Ascending aorta (tissue), 2 donors: ENCODE measurements at regions not wholly inside any gene's neighbourhood (a gene's known extent, or its start where the extent isn't known, plus 50 kb on each side); places are given as distances from the start of the nearest gene placed in this dataset.
"Not testable (repeated sequence)": the region's sequence is repeated elsewhere in the genome, so short reads cannot be mapped to it uniquely, and the experiment has no call there.

Source experiments
- DNase-seq, 2 donors: peaks; one replicate each; pipeline ENCODE4 v3.0.0-alpha.2; 2019; ENCODE audit warnings: low spot score in 2 of 2
- H3K27ac ChIP-seq, 2 donors: fragments of 200-600 bp; sonication (generic); one replicate each; pipeline ENCODE4 v1.5.1; 2016 to 2017; ENCODE audit warnings: mild to moderate bottlenecking in 1 of 2
- H3K27me3 ChIP-seq: fragments of 200-600 bp; sonication (generic); one replicate; pipeline ENCODE4 v1.5.1; 2017
- H3K36me3 ChIP-seq, 2 donors: fragments of 200-600 bp; sonication (generic); one replicate each; pipeline ENCODE4 v1.5.1; 2016
- H3K4me1 ChIP-seq, 2 donors: fragments of 200-600 bp; sonication (generic); one replicate each; pipeline ENCODE4 v1.5.1; 2016 to 2017; ENCODE audit warnings: mild to moderate bottlenecking in 1 of 2
- H3K4me3 ChIP-seq, 2 donors: fragments of 200-600 bp; sonication (generic); one replicate each; pipeline ENCODE4 v1.5.1; 2016 to 2017; ENCODE audit warnings: mild to moderate bottlenecking in 1 of 2
- H3K9me3 ChIP-seq, 2 donors: fragments of 200-600 bp; sonication (generic); one replicate each; pipeline ENCODE4 v1.5.1; 2016
- intact Hi-C: fragments of 100-400 bp; cut with DNase I; formaldehyde crosslinking; loops from one replicate; pipeline ENCODE4 v1.15.1; 2023
- TF ChIP-seq, protein P1 (sequence below), 3 experiments: fragments of 200-600 bp in 2 of 3; fragments of 450-650 bp in 1 of 3; sonication (generic) in 2 of 3; IDR thresholded peaks; one replicate each; pipeline ENCODE4 v1.5.1; 2016 to 2019; ENCODE audit warnings: antibody characterized with exemption in 3 of 3, mild to moderate bottlenecking in 1 of 3, moderate library complexity in 1 of 3

GRCh38 chr20:40896814-40897700 lies 131.6 kb upstream of the TOP1 start:
- no peak for DNase-seq
- no peaks in the 10 kb centered on the region for H3K4me1 ChIP-seq
- TF ChIP-seq, protein P1, sequence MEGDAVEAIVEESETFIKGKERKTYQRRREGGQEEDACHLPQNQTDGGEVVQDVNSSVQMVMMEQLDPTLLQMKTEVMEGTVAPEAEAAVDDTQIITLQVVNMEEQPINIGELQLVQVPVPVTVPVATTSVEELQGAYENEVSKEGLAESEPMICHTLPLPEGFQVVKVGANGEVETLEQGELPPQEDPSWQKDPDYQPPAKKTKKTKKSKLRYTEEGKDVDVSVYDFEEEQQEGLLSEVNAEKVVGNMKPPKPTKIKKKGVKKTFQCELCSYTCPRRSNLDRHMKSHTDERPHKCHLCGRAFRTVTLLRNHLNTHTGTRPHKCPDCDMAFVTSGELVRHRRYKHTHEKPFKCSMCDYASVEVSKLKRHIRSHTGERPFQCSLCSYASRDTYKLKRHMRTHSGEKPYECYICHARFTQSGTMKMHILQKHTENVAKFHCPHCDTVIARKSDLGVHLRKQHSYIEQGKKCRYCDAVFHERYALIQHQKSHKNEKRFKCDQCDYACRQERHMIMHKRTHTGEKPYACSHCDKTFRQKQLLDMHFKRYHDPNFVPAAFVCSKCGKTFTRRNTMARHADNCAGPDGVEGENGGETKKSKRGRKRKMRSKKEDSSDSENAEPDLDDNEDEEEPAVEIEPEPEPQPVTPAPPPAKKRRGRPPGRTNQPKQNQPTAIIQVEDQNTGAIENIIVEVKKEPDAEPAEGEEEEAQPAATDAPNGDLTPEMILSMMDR (IDR thresholded peaks at IDR 0.05) = no peak
- H3K36me3 ChIP-seq = no peaks in the 10 kb centered on the region
- H3K9me3 ChIP-seq = no peaks in the 10 kb centered on the region
- H3K27me3 ChIP-seq = no peaks in the 10 kb centered on the region
- no peak overlapping the region for H3K27ac ChIP-seq
- intact Hi-C loops = no loop called here
- no peak overlapping the region for H3K4me3 ChIP-seq

GRCh38 chr20:40899344-40899743 lies 129.3 kb upstream of the TOP1 start:
- H3K27me3 ChIP-seq = no peaks in the 10 kb centered on the region
- no peak overlapping the region for H3K27ac ChIP-seq
- DNase-seq = no peak
- H3K9me3 ChIP-seq = no peaks in the 10 kb centered on the region
- intact Hi-C loops = no loop called here
- TF ChIP-seq, protein P1 (IDR thresholded peaks at IDR 0.05) = no peak
- H3K4me3 ChIP-seq = no peak overlapping the region
- H3K4me1 ChIP-seq = no peaks in the 10 kb centered on the region
- H3K36me3 ChIP-seq = no peaks in the 10 kb centered on the region

GRCh38 chr20:40900666-40901215 lies 127.9 kb upstream of the TOP1 start:
- intact Hi-C loops = no loop called here
- no peaks in the 10 kb centered on the region for H3K4me1 ChIP-seq

DNA sequence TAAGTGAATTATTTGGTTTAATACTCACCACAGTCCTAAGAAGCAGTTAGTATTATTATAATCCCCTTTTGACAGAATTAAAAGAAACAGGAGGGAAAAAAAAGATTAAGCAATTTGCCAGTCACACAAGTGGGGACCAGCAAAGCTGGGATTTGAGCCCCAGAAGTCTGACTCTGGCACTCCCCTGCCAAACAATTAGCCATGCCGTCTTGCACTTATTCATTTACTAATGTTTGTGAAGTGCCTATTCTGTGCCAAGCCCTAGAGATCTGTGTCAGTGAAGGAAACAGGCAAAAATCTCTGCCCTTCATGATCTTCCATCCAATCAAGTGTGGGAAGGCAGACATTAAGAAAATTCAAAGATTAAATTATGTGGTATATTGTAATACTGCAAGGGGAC lies 126.0 kb upstream of the TOP1 start:
- intact Hi-C loops = no loop called here
- Histone ChIP-seq H3K4me1 (no peaks in the 10 kb centered on the region), H3K27me3 (no peaks in the 10 kb centered on the region), H3K9me3 (no peaks in the 10 kb centered on the region), H3K4me3 (no peak overlapping the region), H3K27ac (no peak overlapping the region), H3K36me3 (no peaks in the 10 kb centered on the region)
- DNase-seq = no peak
- TF ChIP-seq, protein P1 (IDR thresholded peaks at IDR 0.05) = no peak

More at GRCh38 chr20:40900666-40901215, 127.9 kb upstream of the TOP1 start:
- no peak overlapping the region for H3K27ac ChIP-seq
- no peaks in the 10 kb centered on the region for H3K36me3 ChIP-seq
- H3K4me3 ChIP-seq = no peak overlapping the region
- TF ChIP-seq, protein P1 (IDR thresholded peaks at IDR 0.05) = no peak
- H3K9me3 ChIP-seq = no peaks in the 10 kb centered on the region
- DNase-seq = no peak
- H3K27me3 ChIP-seq = no peaks in the 10 kb centered on the region

DNA sequence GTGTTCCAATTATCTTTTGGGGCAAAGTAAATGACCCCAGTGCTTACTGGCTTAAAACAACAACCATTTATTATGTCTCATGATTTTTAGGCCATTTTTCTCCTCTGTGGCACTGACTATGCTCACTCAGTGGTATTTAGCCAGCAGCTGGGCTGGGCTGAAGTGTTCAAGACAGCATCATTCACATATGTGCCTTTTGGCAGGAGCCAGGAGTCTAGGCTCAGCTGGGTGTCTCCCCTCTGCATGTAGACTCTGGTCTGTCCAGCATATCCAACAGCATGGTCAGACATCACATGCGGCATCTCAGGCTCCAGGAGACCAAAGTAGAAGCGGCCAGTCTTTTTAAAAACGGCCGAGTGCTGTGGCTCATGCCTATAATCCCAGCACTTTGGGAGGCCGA lies 120.3 kb upstream of the TOP1 start:
- H3K9me3 ChIP-seq = no peaks in the 10 kb centered on the region
- TF ChIP-seq, protein P1 (IDR thresholded peaks at IDR 0.05) = no peak
- no peak overlapping the region for H3K4me3 ChIP-seq
- DNase-seq = no peak
- intact Hi-C loops = no loop called here
- no peaks in the 10 kb centered on the region for H3K36me3 ChIP-seq
- no peaks in the 10 kb centered on the region for H3K27me3 ChIP-seq
- H3K27ac ChIP-seq = no peak overlapping the region
- H3K4me1 ChIP-seq = no peaks in the 10 kb centered on the region

DNA sequence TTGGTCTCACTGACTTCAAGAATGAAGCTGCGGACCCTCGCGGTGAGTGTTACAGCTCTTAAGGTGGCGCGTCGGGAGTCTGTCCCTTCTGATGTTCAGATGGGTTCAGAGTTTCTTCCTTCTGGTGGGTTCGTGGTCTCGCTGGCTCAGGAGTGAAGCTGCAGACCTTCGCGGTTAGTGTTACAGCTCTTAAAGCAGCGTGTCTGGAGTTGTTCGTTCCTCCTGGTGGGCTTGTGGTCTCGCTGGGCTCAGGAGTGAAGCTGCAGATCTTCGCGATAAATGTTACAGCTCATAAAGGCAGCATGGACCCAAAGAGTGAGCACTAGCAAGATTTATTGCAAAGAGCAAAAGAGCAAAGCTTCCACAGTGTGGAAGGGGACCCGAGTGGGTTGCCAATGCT lies 119.1 kb upstream of the TOP1 start:
- intact Hi-C loops, H3K27me3 ChIP-seq, H3K9me3 ChIP-seq, H3K4me3 ChIP-seq, DNase-seq, H3K27ac ChIP-seq, H3K36me3 ChIP-seq, H3K4me1 ChIP-seq: not testable (repeated sequence)

GRCh38 chr20:40910436-40910835 lies 118.2 kb upstream of the TOP1 start:
- not testable (repeated sequence) for H3K27ac ChIP-seq, H3K4me1 ChIP-seq, H3K9me3 ChIP-seq, H3K4me3 ChIP-seq, DNase-seq, H3K36me3 ChIP-seq, H3K27me3 ChIP-seq
- intact Hi-C loops = loop anchor here (10.0 kb wide), 1 partner anchor 56 kb away; no protein-coding TSS in a partner anchor

DNA sequence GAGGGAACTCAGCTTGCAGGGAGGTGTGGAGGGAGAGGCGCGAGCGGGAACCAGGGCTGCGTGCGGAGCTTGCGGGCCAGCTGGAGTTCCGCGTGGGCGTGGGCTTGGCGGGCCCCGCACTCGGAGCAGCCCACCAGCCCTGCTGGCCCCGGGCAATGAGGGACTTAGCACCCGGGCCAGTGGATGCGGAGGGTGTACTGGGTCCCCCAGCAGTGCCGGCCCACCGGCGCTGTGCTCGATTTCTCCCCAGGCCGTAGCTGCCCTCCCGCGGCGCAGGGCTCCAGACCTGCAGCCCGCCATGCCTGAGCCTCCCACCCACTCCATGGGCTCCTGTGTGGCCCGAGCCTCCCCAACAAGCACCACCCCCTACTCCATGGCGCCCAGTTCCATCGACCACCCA lies 117.5 kb upstream of the TOP1 start:
- intact Hi-C loops = loop anchor here (10.0 kb wide), 1 partner anchor 56 kb away; no protein-coding TSS in a partner anchor
- not testable (repeated sequence) for H3K36me3 ChIP-seq, DNase-seq, H3K27me3 ChIP-seq, H3K27ac ChIP-seq, H3K4me1 ChIP-seq, H3K4me3 ChIP-seq, H3K9me3 ChIP-seq
